Progenitor cell of endocrine pancreas (in vitro differentiated cells): ENCODE measurements at regions not wholly inside any gene's neighbourhood (a gene's known extent, or its start where the extent isn't known, plus 50 kb on each side); places are given as distances from the start of the nearest gene placed in this dataset.

Source experiments
- DNase-seq: peaks from one replicate; pipeline ENCODE4 v3.0.0; 2021; ENCODE audit warnings: low spot score; ENCODE audit not compliant: unreplicated experiment
- H3K27ac Mint-ChIP-seq: 2 replicates; pipeline ENCODE4 v1.8.0; 2021; ENCODE audit warnings: mild to moderate bottlenecking, moderate library complexity, mixed read lengths
- H3K27me3 Mint-ChIP-seq: 2 replicates; pipeline ENCODE4 v1.8.0; 2021; ENCODE audit warnings: mixed read lengths
- H3K36me3 Mint-ChIP-seq: 2 replicates; pipeline ENCODE4 v1.8.0; 2022; ENCODE audit warnings: mixed read lengths; ENCODE audit not compliant: insufficient read depth
- H3K4me1 Mint-ChIP-seq: 2 replicates; pipeline ENCODE4 v1.8.0; 2021; ENCODE audit warnings: low read depth, mixed read lengths
- H3K4me3 Mint-ChIP-seq: 2 replicates; pipeline ENCODE4 v1.8.0; 2021; ENCODE audit warnings: low read depth, mild to moderate bottlenecking, moderate library complexity, mixed read lengths
- H3K9me3 Mint-ChIP-seq: 2 replicates; pipeline ENCODE4 v1.8.0; 2021; ENCODE audit warnings: low read depth, mixed read lengths
- CTCF ChIP-seq: fragments of 200-600 bp; sonication (generic); IDR thresholded peaks from one replicate; pipeline ENCODE4 v1.5.0; 2021; ENCODE audit warnings: antibody characterized with exemption, mild to moderate bottlenecking; ENCODE audit not compliant: unreplicated experiment

- TF ChIP-seq CTCF, result no peak
These were observed 867.2 kb downstream of the CDH11 start for GRCh38 chr16:64254443-64255367.

GRCh38 chr16:64253525-64253924, 868.3 kb downstream of the CDH11 start:
- H3K4me3 Mint-ChIP-seq, result no peak overlapping the region
- no peaks in the 10 kb centered on the region for H3K36me3 Mint-ChIP-seq
- H3K27ac Mint-ChIP-seq, result no peak overlapping the region

More at GRCh38 chr16:64254443-64255367, 867.2 kb downstream of the CDH11 start:
- no peak overlapping the region for H3K4me3 Mint-ChIP-seq
- H3K27me3 Mint-ChIP-seq, result no peaks in the 10 kb centered on the region
- no peak for DNase-seq
- H3K9me3 Mint-ChIP-seq, result no peaks in the 10 kb centered on the region
- no peaks in the 10 kb centered on the region for H3K4me1 Mint-ChIP-seq
- H3K27ac Mint-ChIP-seq, result no peak overlapping the region
- H3K36me3 Mint-ChIP-seq, result no peaks in the 10 kb centered on the region

GRCh38 chr16:64253096-64253495, 868.8 kb downstream of the CDH11 start:
- DNase-seq, result no peak
- Mint-ChIP-seq H3K9me3 (no peaks in the 10 kb centered on the region), H3K36me3 (no peaks in the 10 kb centered on the region), H3K27ac (no peak overlapping the region), H3K27me3 (no peaks in the 10 kb centered on the region), H3K4me3 (no peak overlapping the region), H3K4me1 (no peaks in the 10 kb centered on the region)
- no peak for TF ChIP-seq CTCF

More at GRCh38 chr16:64253525-64253924, 868.3 kb downstream of the CDH11 start:
- Mint-ChIP-seq H3K4me1 (no peaks in the 10 kb centered on the region), H3K27me3 (no peaks in the 10 kb centered on the region), H3K9me3 (no peaks in the 10 kb centered on the region)
- no peak for TF ChIP-seq CTCF
- no peak for DNase-seq

- DNase-seq, result no peak
- no peaks in the 10 kb centered on the region for H3K36me3 Mint-ChIP-seq
- H3K9me3 Mint-ChIP-seq, result no peaks in the 10 kb centered on the region
- H3K27me3 Mint-ChIP-seq, result no peaks in the 10 kb centered on the region
- TF ChIP-seq CTCF, result no peak
- H3K27ac Mint-ChIP-seq, result no peak overlapping the region
- no peak overlapping the region for H3K4me3 Mint-ChIP-seq
- no peaks in the 10 kb centered on the region for H3K4me1 Mint-ChIP-seq
These were observed 870.1 kb downstream of the CDH11 start for GRCh38 chr16:64251742-64252141.

GRCh38 chr16:64250866-64251265, 871.0 kb downstream of the CDH11 start:
- Mint-ChIP-seq H3K4me3 (no peak overlapping the region), H3K9me3 (no peaks in the 10 kb centered on the region), H3K36me3 (no peaks in the 10 kb centered on the region), H3K4me1 (no peaks in the 10 kb centered on the region), H3K27ac (no peak overlapping the region), H3K27me3 (no peaks in the 10 kb centered on the region)
- no peak for TF ChIP-seq CTCF
- no peak for DNase-seq
